Fibroblast of the aortic adventitia (primary cell): ENCODE measurements at regions not wholly inside any gene's neighbourhood (a gene's known extent, or its start where the extent isn't known, plus 50 kb on each side); places are given as distances from the start of the nearest gene placed in this dataset.

Experiments
- DNase-seq: peaks from one replicate; pipeline ENCODE4 v3.0.0-alpha.2; 2010; ENCODE audit warnings: low read depth
- H3K4me3 ChIP-seq: 2 replicates; pipeline ENCODE4 v1.5.1; 2011; ENCODE audit warnings: low read depth, mild to moderate bottlenecking, control low read depth, low read length, moderate library complexity
- TF ChIP-seq, protein P1 (sequence below): IDR thresholded peaks from 2 replicates; pipeline ENCODE4 v1.5.1; 2011; ENCODE audit warnings: mild to moderate bottlenecking, low read length, control low read depth, inconsistent platforms; ENCODE audit not compliant: insufficient read depth

DNA sequence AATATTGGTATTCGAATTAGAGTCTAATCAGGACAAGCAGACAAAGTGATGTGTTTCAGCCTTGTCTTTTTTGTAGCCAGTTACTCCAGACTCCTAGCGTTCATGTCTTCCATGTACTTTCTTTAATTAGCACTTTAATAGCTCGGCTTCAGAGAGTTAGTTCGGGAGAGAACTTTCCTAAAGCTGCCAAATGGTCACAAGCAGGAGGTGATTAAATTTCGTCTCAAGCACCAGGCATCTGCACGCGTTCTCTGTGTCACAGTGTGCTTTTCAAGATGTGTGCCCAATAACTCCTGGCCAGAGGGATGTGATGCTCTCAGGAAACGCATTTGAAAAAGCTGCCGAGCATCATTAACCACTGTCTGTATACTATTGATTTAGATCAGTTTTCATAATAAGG is 790.8 kb downstream of the SOCS6 start:
- DNase-seq, result no peak
- H3K4me3 ChIP-seq, result no peak overlapping the region

DNA sequence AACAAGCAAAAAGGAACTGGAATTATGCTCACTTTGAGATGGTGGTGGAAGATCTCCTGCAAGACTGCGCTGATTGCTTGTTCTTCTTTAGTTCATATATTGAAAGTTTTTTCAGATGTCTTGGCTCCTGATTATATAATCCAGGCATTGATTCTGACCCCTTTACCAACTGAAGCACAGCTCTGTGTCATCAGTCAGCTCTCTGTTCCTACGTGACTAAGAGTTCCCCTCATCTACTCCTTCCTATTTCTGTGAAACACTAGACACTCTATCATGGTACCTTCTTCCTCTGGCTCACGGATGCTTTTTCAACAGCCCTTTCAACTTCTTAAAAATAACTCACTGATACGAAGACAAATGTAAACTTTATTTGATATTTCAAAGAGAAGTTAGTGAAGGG is 788.6 kb downstream of the SOCS6 start:
- TF ChIP-seq, protein P1, sequence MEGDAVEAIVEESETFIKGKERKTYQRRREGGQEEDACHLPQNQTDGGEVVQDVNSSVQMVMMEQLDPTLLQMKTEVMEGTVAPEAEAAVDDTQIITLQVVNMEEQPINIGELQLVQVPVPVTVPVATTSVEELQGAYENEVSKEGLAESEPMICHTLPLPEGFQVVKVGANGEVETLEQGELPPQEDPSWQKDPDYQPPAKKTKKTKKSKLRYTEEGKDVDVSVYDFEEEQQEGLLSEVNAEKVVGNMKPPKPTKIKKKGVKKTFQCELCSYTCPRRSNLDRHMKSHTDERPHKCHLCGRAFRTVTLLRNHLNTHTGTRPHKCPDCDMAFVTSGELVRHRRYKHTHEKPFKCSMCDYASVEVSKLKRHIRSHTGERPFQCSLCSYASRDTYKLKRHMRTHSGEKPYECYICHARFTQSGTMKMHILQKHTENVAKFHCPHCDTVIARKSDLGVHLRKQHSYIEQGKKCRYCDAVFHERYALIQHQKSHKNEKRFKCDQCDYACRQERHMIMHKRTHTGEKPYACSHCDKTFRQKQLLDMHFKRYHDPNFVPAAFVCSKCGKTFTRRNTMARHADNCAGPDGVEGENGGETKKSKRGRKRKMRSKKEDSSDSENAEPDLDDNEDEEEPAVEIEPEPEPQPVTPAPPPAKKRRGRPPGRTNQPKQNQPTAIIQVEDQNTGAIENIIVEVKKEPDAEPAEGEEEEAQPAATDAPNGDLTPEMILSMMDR, result no peak
- DNase-seq, result no peak
- H3K4me3 ChIP-seq, result no peak overlapping the region

More for the DNA sequence above, 790.8 kb downstream of the SOCS6 start:
- TF ChIP-seq, protein P1, result no peak

DNA sequence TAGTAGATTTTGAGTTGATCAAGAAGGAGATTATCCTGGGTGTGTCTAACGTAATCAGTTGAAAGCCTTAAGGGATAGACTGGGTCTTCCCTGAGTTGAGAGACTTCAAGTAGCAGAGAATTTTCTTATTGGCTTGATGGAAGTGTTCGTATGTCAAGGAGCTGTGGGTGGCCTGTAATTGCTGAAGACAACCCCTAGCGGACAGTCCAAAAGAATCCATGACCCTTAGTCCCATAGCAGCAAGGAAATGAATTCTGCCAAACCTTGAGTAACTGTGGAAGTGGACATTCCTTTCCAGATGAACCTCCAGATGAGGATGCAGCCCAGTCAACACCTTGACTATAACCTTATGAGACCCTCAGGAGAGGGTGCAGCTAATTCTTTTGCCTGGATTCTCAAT is 786.3 kb downstream of the SOCS6 start:
- TF ChIP-seq, protein P1, result no peak
- no peak for DNase-seq
- H3K4me3 ChIP-seq, result no peak overlapping the region

DNA sequence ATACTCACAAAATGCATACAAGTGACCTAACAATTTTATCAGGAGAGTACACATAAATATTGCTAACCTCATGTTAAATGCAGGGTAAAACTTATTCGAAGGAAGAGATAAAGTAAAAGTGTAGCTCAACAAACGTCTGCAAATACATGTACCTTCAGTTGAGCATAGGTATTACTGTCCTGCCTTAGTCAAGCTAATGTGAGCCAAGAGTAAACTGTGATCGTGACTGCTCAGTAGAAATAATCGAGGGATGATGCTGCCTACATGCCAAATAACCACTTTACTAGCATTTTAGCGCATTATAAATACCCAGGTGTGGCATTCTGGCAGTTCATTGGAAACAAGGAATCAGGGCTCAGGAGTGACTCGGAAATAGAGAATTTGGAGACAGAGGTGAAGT is 779.5 kb downstream of the SOCS6 start:
- TF ChIP-seq, protein P1, result no peak
- no peak for DNase-seq
- H3K4me3 ChIP-seq, result no peak overlapping the region

DNA sequence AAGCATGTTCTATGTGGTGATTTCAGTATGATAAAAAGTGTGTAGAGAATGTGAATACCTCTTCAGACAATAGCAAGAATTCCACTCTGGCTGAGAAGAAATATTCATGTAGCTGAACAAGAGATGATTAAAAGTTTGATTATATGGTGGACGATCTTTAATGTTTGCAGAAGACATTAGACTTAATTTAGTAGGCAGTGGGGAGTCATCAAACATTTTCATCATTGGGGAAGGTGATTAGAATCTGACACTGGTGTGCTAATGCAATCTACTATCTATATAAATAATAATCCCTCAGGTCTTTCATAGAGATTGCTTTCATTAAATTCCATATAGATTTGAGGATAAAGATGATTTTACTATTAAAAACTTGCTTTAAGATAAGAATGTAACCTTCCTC is 761.0 kb downstream of the SOCS6 start:
- no peak overlapping the region for H3K4me3 ChIP-seq
- TF ChIP-seq, protein P1, result no peak
- DNase-seq, result no peak

DNA sequence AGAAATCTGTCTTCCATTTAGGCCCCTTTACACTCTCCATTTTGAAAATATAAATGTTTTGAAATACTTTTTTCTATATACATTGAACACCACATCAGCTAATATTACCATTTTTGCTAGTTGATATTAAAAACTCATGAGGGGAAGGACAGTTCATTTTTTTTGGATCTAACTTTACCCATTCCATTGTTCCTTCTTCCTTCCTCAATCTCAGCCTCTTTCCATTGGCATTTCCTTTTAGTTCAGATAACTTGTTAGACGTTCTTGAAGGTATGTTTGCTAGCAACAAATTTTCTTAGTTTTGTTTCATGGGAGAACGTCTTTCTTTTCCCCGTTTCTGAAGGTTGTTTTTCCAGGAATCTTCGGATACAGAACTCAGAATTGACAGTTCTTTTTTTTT is 759.0 kb downstream of the SOCS6 start:
- TF ChIP-seq, protein P1, result no peak
- DNase-seq, result no peak
- H3K4me3 ChIP-seq, result no peak overlapping the region

DNA sequence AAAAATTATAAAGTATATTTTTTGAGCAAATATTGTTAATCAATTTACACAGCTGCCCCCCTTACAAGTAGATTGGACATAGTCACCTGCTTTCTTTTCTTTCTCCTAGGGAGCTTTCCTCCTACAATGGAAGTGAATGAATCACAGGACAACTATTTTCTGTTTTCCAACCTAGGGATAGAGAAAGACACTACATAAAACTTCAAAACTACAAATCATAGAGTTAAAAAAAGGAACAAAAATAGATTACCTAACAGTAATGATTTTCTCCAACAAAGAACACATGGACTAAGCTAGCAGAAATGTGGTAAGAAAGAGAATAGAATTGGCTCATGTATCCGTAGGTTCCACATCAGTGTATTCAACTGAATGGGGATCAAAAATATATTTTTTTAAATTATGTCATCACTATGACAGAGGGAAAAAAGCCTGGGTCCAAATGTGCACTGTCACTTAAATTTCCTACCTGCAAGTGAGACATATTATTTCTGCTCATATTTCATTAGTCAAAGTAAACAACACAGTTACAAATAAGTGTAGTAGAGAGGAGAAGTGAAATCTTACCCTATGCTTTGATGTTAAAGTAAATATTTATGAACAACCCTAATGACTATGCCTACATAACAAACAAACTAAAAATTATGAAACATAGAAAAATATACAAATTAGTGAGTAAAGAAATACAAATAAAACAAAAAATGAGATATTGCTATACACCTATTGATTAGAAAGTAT is 756.7 kb downstream of the SOCS6 start:
- peak; percentile 37 for DNase-seq
- TF ChIP-seq, protein P1, result no peak
- no peak overlapping the region for H3K4me3 ChIP-seq
